Right lobe of liver (tissue), 6 donors: ENCODE measurements at regions not wholly inside any gene's neighbourhood (a gene's known extent, or its start where the extent isn't known, plus 50 kb on each side); places are given as distances from the start of the nearest gene placed in this dataset.
"Not testable (repeated sequence)": the region's sequence is repeated elsewhere in the genome, so short reads cannot be mapped to it uniquely, and the experiment has no call there.

ENCODE experiments used
- ATAC-seq, 4 donors: fragments of 200-7000 bp; cut with Tn5 transposase; one replicate each; pipeline ENCODE4 v1.9.1; 2020; ENCODE audit warnings: mild to moderate bottlenecking in 4 of 4, moderate library complexity in 4 of 4
- DNase-seq, 3 donors: peaks; one replicate each; pipeline ENCODE4 v3.0.0-alpha.2; 2020
- H3K27ac ChIP-seq, 3 donors: fragments of 200-600 bp; one replicate each; pipeline ENCODE4 v1.8.0; 2022
- H3K27me3 ChIP-seq, 2 donors: fragments of 200-600 bp; one replicate each; pipeline ENCODE4 v1.8.0; 2022
- H3K36me3 ChIP-seq, 4 donors: fragments of 200-600 bp; sonication (generic) in 1 of 4; one replicate each; pipeline versions ENCODE4 v1.5.1 to v1.8.0; 2017 to 2022; ENCODE audit warnings: control low read depth in 1 of 4
- H3K4me1 ChIP-seq, 4 donors: fragments of 200-600 bp; sonication (generic) in 1 of 4; one replicate each; pipeline versions ENCODE4 v1.5.1 to v1.8.0; 2017 to 2022; ENCODE audit warnings: control low read depth in 1 of 4
- H3K4me3 ChIP-seq, 3 donors: fragments of 200-600 bp; one replicate each; pipeline ENCODE4 v1.8.0; 2022
- H3K9me3 ChIP-seq, 4 donors: fragments of 200-600 bp; sonication (generic) in 1 of 4; one replicate each; pipeline versions ENCODE4 v1.5.1 to v1.8.0; 2017 to 2022; ENCODE audit warnings: control low read depth in 1 of 4
- POLR2A ChIP-seq: fragments of 450-650 bp; IDR thresholded peaks from one replicate; pipeline ENCODE4 v1.6.1; 2017; ENCODE audit warnings: antibody characterized with exemption, mild to moderate bottlenecking
- WGBS: methylation state at CpG from one replicate; pipeline ENCODE4 v1.1.6; 2018; ENCODE audit warnings: low coverage, low lambda C conversion rate; ENCODE audit not compliant: insufficient coverage; ENCODE audit errors: missing lambda C conversion rate; 5-methylcytosine and 5-hydroxymethylcytosine counted together
- intact Hi-C, 2 donors: fragments of 100-400 bp; cut with DNase I; formaldehyde crosslinking; loops; one replicate each; pipeline versions ENCODE4 v1.11.2 to v1.14.1; 2022
- TF ChIP-seq, protein P1 (sequence below), 4 donors: fragments of 200-600 bp in 3 of 4; fragments of 450-650 bp in 1 of 4; IDR thresholded peaks; one replicate each; pipeline versions ENCODE4 v1.5.1 to v1.8.0; 2016 to 2022; ENCODE audit warnings: antibody characterized with exemption in 4 of 4, mild to moderate bottlenecking in 2 of 4
- donor health status: DM: no; HTN: yes; CAD: no.
- donor health status: DM: no; HTN: no; CAD: no.
- donor health status: DM: no; HTN: no; CAD: no.
- donor health status: DM: no; HTN: yes; CAD: no.
- donor health status: DM: no; HTN: yes; CAD: no.

DNA sequence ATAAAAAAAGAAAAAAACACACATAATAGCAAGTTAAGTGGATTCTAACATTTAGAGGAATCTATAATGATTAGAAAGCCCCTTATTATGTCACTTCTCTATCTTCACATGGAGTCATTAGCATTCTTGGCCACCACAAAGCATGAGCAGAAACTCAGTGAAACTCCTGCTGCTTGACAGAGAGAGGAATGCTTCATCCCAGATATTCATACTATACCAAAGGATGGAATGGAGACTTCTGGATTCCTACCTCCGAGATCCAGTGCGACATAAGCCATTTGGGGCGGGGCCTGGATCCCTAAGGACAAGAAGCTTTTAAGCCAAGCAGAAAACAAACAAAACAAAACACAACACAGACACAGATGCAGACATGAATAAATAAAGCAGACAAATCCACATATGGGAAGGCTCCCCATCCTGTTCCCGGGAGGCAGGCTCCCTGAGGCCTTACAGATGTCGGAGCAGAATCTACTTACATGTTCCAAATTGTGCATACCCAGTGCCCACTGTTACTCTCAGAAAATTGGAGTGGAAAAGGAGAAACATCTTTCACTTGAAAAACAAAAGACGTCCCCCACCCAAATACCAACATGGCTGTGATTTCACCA is 727.3 kb downstream of the MAFB start:
- Histone ChIP-seq H3K9me3 (no peaks in the 10 kb centered on the region), H3K36me3 (no peaks in the 10 kb centered on the region), H3K27ac (no peak overlapping the region), H3K4me1 (no peaks in the 10 kb centered on the region), H3K4me3 (no peak overlapping the region), H3K27me3 (no peaks in the 10 kb centered on the region)
- ATAC-seq (no peak), DNase-seq (no peak)
- TF ChIP-seq, protein P1, sequence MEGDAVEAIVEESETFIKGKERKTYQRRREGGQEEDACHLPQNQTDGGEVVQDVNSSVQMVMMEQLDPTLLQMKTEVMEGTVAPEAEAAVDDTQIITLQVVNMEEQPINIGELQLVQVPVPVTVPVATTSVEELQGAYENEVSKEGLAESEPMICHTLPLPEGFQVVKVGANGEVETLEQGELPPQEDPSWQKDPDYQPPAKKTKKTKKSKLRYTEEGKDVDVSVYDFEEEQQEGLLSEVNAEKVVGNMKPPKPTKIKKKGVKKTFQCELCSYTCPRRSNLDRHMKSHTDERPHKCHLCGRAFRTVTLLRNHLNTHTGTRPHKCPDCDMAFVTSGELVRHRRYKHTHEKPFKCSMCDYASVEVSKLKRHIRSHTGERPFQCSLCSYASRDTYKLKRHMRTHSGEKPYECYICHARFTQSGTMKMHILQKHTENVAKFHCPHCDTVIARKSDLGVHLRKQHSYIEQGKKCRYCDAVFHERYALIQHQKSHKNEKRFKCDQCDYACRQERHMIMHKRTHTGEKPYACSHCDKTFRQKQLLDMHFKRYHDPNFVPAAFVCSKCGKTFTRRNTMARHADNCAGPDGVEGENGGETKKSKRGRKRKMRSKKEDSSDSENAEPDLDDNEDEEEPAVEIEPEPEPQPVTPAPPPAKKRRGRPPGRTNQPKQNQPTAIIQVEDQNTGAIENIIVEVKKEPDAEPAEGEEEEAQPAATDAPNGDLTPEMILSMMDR (IDR thresholded peaks at IDR 0.05), result no peak
- no peak for TF ChIP-seq POLR2A
- WGBS, result 83% methylated on average over 6 of the region's 6 CpGs
- intact Hi-C loops, result no loop called here

DNA sequence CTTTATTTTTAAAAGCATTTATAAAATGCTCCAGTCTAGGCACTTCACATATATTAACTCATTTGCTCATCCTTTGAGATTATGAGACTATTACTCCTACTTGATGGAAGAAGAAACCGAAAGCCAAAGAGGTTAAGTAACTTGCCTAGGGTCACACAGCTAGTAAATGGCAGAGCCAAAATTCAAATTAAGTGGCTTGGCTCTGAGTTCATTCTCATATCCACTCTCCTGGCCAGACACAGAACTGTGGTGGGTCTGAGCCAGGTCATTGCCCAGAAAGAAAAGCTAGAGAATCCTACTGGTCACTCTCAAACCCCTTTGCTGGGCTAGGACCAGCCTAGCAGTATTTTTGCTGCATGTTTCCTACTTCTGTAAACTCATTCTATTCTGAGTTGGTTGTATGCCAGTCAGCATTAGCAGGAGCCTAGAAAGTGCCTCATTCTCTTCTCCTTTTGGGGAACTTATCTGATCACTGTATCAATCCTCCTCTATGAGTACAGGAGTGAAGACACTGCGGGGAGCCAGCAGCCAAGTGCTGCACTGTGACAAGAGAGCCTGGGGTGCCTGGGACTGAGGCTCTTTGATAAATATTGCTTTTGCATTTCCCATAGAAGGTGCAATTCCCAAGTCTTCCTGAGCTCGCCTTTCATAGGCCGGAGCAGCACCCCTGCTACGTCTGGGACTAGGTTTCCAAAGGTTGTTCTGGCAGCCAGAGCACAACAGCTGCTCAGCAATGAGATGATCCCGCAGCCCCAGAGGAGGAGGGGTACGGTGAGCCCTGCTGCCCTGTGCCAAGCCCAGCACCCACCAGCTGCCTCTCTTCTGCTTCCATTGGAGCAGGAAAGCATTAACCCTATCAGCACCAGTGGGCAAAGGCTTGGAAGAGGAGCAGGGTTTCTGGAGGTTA is 728.3 kb downstream of the MAFB start:
- H3K4me1 ChIP-seq, result no peaks in the 10 kb centered on the region
- intact Hi-C loops, result no loop called here
- ATAC-seq (peak in 3 of 4 donors; percentile 38 to 46 (median 44)), DNase-seq (no peak)
- H3K36me3 ChIP-seq, result no peaks in the 10 kb centered on the region
- H3K27me3 ChIP-seq, result no peaks in the 10 kb centered on the region
- TF ChIP-seq, protein P1 (IDR thresholded peaks at IDR 0.05), result no peak
- H3K27ac ChIP-seq, result no peak overlapping the region
- no peak overlapping the region for H3K4me3 ChIP-seq
- 52% methylated on average over 3 of the region's 7 CpGs for WGBS
- H3K9me3 ChIP-seq, result no peaks in the 10 kb centered on the region

DNA sequence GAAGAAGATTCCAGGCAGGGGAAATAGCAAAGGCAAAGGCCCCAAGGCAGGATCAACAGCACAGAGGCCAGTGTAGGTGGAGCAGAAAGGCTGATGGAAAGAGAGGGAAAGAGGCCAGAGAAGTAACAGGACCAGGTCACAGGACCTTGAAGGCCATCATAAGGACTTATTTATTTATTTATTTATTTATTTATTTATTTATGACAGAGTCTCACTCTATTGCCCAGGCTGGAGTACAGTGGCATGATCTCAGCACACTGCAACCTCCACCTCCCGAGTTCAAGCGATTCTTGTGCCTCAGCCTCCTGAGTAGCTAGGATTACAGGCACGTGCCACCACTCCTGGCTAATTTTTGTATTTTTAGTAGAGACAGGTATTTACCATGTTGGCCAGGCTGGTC is 731.1 kb downstream of the MAFB start:
- H3K27me3 ChIP-seq, ATAC-seq, H3K9me3 ChIP-seq, DNase-seq, H3K4me1 ChIP-seq, intact Hi-C loops, H3K27ac ChIP-seq, H3K4me3 ChIP-seq, H3K36me3 ChIP-seq: not testable (repeated sequence)
- 100% methylated on average over 2 of the region's 3 CpGs for WGBS

DNA sequence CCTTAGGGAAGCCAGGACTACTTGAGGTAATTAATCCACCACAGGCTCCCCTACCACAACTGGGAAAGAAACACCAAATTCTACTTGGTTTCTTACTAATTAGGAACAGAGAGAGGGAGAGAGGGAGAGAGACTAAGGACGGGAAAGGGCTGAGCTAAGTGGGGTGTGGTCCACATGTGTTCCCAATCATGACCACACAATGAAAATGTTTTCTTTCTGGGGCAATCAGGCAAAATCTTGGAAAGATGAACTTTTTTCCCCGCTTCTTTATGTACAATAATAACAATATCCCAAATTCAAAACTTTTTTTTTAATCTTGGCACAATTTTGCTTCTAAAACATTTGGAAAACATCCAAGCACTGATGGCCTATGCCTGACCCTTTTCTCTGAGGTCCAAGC is 734.4 kb downstream of the MAFB start:
- intact Hi-C loops, result no loop called here
- ATAC-seq (no peak), DNase-seq (no peak)
- TF ChIP-seq, protein P1 (IDR thresholded peaks at IDR 0.05), result no peak
- no peak for TF ChIP-seq POLR2A
- WGBS, result 86% methylated on average over 1 of the region's 2 CpGs
- Histone ChIP-seq H3K4me1 (no peaks in the 10 kb centered on the region), H3K4me3 (no peak overlapping the region), H3K27ac (no peak overlapping the region), H3K9me3 (no peaks in the 10 kb centered on the region), H3K36me3 (no peaks in the 10 kb centered on the region), H3K27me3 (no peaks in the 10 kb centered on the region)

DNA sequence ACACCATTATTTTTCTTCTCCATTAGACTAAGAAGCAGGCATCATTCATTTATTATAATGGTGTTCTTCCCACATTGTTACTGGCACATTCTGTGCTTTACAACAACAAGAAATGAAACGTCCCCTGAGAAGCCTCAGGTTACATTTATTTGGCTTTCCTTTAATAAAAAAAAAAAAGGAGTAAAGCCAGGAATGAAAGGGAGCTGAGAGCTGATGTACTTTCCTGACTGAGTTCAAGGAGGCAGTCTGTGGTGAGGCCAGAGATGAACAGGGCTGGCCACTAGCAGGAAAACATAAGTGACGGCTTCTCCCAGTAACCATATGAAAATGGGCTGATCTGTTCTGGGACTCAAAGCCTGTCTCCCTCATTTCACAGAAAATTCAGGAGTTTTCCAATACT is 742.1 kb downstream of the MAFB start:
- intact Hi-C loops, result no loop called here
- Histone ChIP-seq H3K36me3 (no peaks in the 10 kb centered on the region), H3K27ac (no peak overlapping the region), H3K4me1 (no peaks in the 10 kb centered on the region), H3K4me3 (no peak overlapping the region), H3K27me3 (no peaks in the 10 kb centered on the region), H3K9me3 (no peaks in the 10 kb centered on the region)
- ATAC-seq (no peak), DNase-seq (no peak)
- WGBS, result 24% methylated on average over 1 of the region's 2 CpGs
- TF ChIP-seq POLR2A, result no peak
- TF ChIP-seq, protein P1 (IDR thresholded peaks at IDR 0.05), result no peak
